Body of pancreas (tissue), 4 donors: ENCODE measurements at regions not wholly inside any gene's neighbourhood (a gene's known extent, or its start where the extent isn't known, plus 50 kb on each side); places are given as distances from the start of the nearest gene placed in this dataset.

ENCODE experiments used
- CTCF ChIP-seq, 7 experiments: fragments of 450-650 bp in 4 of 7; fragments of 200-600 bp in 3 of 7; sonication (generic) in 3 of 7; IDR thresholded peaks; one replicate each; pipeline ENCODE4 v1.5.1; 2016 to 2019; ENCODE audit warnings: antibody characterized with exemption in 7 of 7
- POLR2A ChIP-seq, 3 donors: fragments of 450-650 bp; IDR thresholded peaks; one replicate each; pipeline ENCODE4 v1.6.1; 2016; ENCODE audit warnings: antibody characterized with exemption in 3 of 3, mild to moderate bottlenecking in 2 of 3

DNA sequence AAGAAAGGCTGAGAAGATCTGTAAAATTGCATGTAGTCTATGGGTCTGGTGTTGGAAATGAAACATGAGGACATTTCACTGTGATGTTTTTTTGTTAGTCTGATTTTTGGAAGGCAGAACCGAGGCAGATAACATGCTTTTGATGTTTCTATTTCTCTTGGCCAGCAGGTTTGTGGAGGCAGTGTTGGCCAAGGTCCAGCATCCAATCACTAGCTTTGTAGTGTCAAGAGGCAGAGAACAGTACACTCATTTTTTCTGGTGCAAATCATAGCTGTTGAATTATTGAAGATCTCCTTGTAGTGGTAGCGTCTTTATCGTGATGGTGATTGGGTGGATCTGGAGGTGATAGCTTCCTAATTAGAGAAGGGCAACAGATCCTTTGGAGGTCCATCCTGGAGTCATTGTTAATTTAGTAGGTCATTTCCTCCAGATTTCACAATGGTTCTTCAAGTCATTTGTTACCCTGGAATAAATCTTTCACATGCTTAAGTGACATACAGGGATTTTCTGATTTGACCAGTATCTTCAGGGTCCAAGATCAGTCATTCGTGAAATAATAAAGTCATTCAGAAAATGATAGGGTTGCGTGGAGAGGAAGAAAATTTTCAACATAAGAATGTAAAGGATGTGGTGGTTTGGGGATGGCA, 252.4 kb upstream of the CPNE8 start:
- TF ChIP-seq CTCF (IDR thresholded peaks at IDR 0.05) (no peak), POLR2A (IDR thresholded peaks at IDR 0.05) (no peak)
